CD4-positive, CD25-positive, alpha-beta regulatory T cell (primary cell): ENCODE measurements at regions not wholly inside any gene's neighbourhood (a gene's known extent, or its start where the extent isn't known, plus 50 kb on each side); places are given as distances from the start of the nearest gene placed in this dataset.
"Not testable (repeated sequence)": the region's sequence is repeated elsewhere in the genome, so short reads cannot be mapped to it uniquely, and the experiment has no call there.

Source experiments
- ATAC-seq, 2 donors: fragments of 150-1000 bp; cut with Tn5 transposase; one replicate each; pipeline ENCODE4 v1.10.0; 2021; ENCODE audit warnings: low read depth in 2 of 2, moderate number of reproducible peaks in 2 of 2, moderate library complexity in 1 of 2
- DNase-seq, 3 donors: peaks; one replicate each; pipeline versions ENCODE4 v3.0.0 to v3.0.0-alpha.2; 2012 to 2022; ENCODE audit warnings: mixed read lengths in 1 of 3
- H3K27ac ChIP-seq: one replicate; pipeline ENCODE4 v1.7.0; 2013; ENCODE audit warnings: mild to moderate bottlenecking, low read length; ENCODE audit not compliant: insufficient read depth, poor library complexity, severe bottlenecking
- H3K27me3 ChIP-seq: one replicate; pipeline ENCODE4 v1.7.0; 2013; ENCODE audit warnings: low read length; ENCODE audit not compliant: control insufficient read depth, insufficient read depth
- H3K36me3 ChIP-seq: one replicate; pipeline ENCODE4 v1.7.0; 2013; ENCODE audit warnings: mild to moderate bottlenecking, low read length, moderate library complexity; ENCODE audit not compliant: control insufficient read depth, insufficient read depth
- H3K4me1 ChIP-seq: 2 replicates; pipeline ENCODE4 v1.7.0; 2013; ENCODE audit warnings: mild to moderate bottlenecking, low read length; ENCODE audit not compliant: insufficient read depth, control insufficient read depth, poor library complexity, severe bottlenecking
- H3K4me3 ChIP-seq: one replicate; pipeline ENCODE4 v1.7.0; 2013; ENCODE audit warnings: low read depth, mild to moderate bottlenecking, low read length, moderate library complexity
- H3K9me3 ChIP-seq, 2 experiments: 1 replicate in 1 of 2; 2 replicates in 1 of 2; pipeline ENCODE4 v1.7.0; 2013; ENCODE audit warnings: low read length in 2 of 2, mild to moderate bottlenecking in 1 of 2, moderate library complexity in 1 of 2; ENCODE audit not compliant: control insufficient read depth in 2 of 2
- H3K27ac Mint-ChIP-seq, 3 donors: one replicate each; pipeline ENCODE4 v1.8.0; 2020 to 2022; ENCODE audit warnings: mild to moderate bottlenecking in 3 of 3, mixed read lengths in 3 of 3, moderate library complexity in 2 of 3
- H3K27me3 Mint-ChIP-seq: one replicate; pipeline ENCODE4 v1.8.0; 2022; ENCODE audit warnings: mild to moderate bottlenecking, mixed read lengths
- H3K36me3 Mint-ChIP-seq: one replicate; pipeline ENCODE4 v1.8.0; 2020; ENCODE audit warnings: mixed read lengths
- H3K4me1 Mint-ChIP-seq, 4 donors: one replicate each; pipeline ENCODE4 v1.8.0; 2020 to 2022; ENCODE audit warnings: mixed read lengths in 4 of 4, mild to moderate bottlenecking in 1 of 4
- H3K4me3 Mint-ChIP-seq, 4 donors: one replicate each; pipeline ENCODE4 v1.8.0; 2020 to 2022; ENCODE audit warnings: mild to moderate bottlenecking in 4 of 4, mixed read lengths in 4 of 4, moderate library complexity in 3 of 4
- H3K9me3 Mint-ChIP-seq, 7 donors: one replicate each; pipeline ENCODE4 v1.8.0; 2020 to 2022; ENCODE audit warnings: mixed read lengths in 7 of 7, mild to moderate bottlenecking in 3 of 7, moderate library complexity in 2 of 7

DNA sequence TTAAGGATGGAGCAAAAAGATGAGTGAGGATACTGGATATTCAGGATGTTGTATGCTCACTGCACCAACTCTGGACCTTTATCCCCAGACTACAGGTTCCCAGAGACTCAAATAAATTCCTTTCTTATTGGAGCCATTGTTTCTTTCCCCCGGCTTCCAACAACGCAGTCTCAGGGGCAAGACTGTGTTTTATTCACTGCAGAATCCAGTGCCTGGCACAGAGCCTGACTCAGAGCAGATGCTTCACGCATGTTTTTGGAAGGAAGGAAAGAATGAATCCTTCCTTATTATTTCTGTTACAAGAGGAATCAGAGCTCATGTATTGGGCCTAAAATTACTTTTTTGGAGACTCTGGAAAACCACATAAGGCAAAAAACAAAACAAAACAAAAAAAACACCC, 96.0 kb upstream of the VGLL4 start:
- H3K27me3 Mint-ChIP-seq: peaks cover 8% of the 10 kb centered on the region

DNA sequence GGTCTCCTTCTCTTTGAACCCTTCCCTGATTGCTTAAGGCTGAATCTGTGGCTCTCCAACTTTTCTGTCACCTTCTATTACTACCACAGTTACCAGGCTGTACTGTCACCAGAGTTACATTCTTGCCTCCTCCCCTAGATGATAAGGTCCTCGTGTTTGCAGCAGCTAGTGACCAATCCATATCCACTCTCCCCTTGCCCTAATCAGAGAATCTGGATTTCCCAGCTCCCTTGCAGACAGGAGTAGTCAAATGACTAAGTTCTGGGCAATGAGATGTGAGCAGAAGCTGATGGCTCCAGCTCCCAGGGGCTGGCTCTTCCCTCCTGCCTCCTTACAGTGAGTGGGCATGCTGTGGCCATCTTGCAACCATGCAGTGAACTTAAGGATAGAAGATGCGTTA, 95.4 kb upstream of the VGLL4 start:
- Histone ChIP-seq H3K27ac (no peak overlapping the region), H3K9me3 (no peaks in the 10 kb centered on the region), H3K4me1 (no peaks in the 10 kb centered on the region), H3K27me3 (no peaks in the 10 kb centered on the region), H3K36me3 (no peaks in the 10 kb centered on the region), H3K4me3 (no peak overlapping the region)
- ATAC-seq (no peak), DNase-seq (no peak)
- Mint-ChIP-seq H3K27me3 (peaks cover 9% of the 10 kb centered on the region), H3K9me3 (no peaks in the 10 kb centered on the region), H3K27ac (no peak overlapping the region), H3K4me1 (peaks cover 0 to 6% (median 2%) of the 10 kb centered on the region in 4 donors), H3K36me3 (no peaks in the 10 kb centered on the region), H3K4me3 (no peak overlapping the region)

More for the DNA sequence above, 96.0 kb upstream of the VGLL4 start:
- ATAC-seq: no peak
- no peaks in the 10 kb centered on the region for H3K9me3 ChIP-seq
- Mint-ChIP-seq H3K27ac (no peak overlapping the region), H3K4me3 (no peak overlapping the region), H3K4me1 (peaks cover 0 to 6% (median 2%) of the 10 kb centered on the region in 4 donors), H3K36me3 (no peaks in the 10 kb centered on the region), H3K9me3 (no peaks in the 10 kb centered on the region)
- no peaks in the 10 kb centered on the region for H3K36me3 ChIP-seq
- no peaks in the 10 kb centered on the region for H3K27me3 ChIP-seq
- no peak overlapping the region for H3K4me3 ChIP-seq
- H3K27ac ChIP-seq: no peak overlapping the region
- no peaks in the 10 kb centered on the region for H3K4me1 ChIP-seq
- no peak for DNase-seq

DNA sequence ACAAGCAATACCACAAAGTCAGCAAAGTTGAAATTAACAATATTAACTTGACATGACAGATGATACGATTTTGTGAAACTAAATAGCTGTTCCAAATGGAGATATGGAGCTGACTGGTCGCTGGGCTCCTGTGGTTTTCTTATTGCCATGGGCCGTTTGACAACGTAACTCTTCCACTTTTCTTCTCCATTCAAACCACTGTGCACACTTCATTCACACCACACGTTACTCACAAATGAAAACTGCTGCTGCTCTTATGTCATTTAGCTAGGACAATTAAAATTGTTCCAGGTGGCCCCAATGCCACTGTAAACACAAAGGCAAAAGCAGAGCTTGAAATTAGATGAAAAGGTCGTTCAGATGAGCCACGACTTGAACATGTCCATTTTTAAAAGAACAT, 94.0 kb upstream of the VGLL4 start:
- Mint-ChIP-seq H3K27me3 (peaks cover 13% of the 10 kb centered on the region), H3K4me3 (no peak overlapping the region), H3K4me1 (peaks cover 0 to 6% (median 2%) of the 10 kb centered on the region in 4 donors), H3K27ac (no peak overlapping the region), H3K9me3 (no peaks in the 10 kb centered on the region), H3K36me3 (no peaks in the 10 kb centered on the region)
- H3K27ac ChIP-seq: no peak overlapping the region
- H3K4me3 ChIP-seq: no peak overlapping the region
- H3K27me3 ChIP-seq: no peaks in the 10 kb centered on the region
- H3K36me3 ChIP-seq: no peaks in the 10 kb centered on the region
- ATAC-seq (no peak), DNase-seq (no peak)
- H3K9me3 ChIP-seq: no peaks in the 10 kb centered on the region
- no peaks in the 10 kb centered on the region for H3K4me1 ChIP-seq

DNA sequence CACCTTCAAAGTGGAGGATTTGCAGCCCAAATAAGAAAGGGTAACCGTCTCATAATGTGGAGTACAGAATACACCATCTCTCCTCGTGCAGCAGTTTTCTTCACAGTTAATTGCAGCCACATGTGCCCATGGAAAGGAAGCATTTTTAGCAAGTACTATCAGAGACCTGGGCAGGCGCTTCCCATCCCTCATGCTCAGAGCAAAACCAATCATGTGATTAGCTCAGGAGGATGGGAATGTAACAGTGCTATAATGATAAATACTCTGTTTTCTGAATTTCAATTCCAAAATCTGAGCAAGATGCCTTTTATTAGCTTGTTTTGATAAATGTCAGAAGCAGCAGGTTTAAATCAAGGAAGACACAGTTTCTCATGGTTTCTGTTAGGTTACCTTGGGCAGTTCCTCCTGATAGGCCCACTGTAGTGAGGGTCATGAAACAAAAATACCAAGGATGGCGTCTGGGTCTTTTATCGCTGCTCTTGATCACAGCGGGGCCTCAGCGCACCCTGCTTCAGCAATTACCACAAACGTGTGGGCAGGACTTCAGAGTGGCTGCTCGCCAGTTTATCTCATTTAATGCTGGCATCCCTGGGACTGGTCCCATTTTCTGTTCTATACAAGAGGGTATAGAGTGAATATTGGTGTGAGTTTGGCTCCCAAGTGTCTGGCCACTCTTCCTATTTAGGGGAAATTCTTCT, 92.6 kb upstream of the VGLL4 start:
- Mint-ChIP-seq H3K4me3 (no peak overlapping the region), H3K36me3 (no peaks in the 10 kb centered on the region), H3K9me3 (peaks cover 0 to 1% (median 0%) of the 10 kb centered on the region in 7 donors), H3K27ac (peak overlapping the region in 1 of 3 donors; percentile 6), H3K27me3 (peaks cover 13% of the 10 kb centered on the region), H3K4me1 (peaks cover 0 to 6% (median 2%) of the 10 kb centered on the region in 4 donors)
- no peaks in the 10 kb centered on the region for H3K36me3 ChIP-seq
- ATAC-seq (no peak), DNase-seq (no peak)
- H3K9me3 ChIP-seq: no peaks in the 10 kb centered on the region
- no peaks in the 10 kb centered on the region for H3K4me1 ChIP-seq
- no peak overlapping the region for H3K27ac ChIP-seq
- no peak overlapping the region for H3K4me3 ChIP-seq
- H3K27me3 ChIP-seq: no peaks in the 10 kb centered on the region

DNA sequence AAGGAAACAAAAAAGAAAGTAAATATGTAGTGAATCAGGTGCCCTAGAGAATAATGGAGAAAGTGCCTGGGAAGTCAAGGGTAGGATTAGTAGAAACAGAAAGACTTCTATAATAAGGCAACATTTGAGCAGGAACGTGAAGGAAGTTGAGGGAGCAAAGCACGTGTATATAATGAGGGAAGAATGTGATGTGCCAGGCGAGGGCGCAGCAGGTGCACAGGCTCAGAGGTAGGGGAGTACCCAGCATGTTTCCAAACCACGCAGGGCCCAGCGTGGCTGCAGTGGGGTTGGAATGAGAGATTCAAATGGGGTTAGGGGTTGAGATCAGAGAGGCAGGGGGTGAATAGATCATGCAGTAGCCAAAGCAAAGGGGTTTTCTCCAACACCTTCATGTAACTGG, 91.9 kb upstream of the VGLL4 start:
- Histone ChIP-seq H3K4me1 (no peaks in the 10 kb centered on the region), H3K36me3 (no peaks in the 10 kb centered on the region), H3K4me3 (no peak overlapping the region), H3K9me3 (no peaks in the 10 kb centered on the region), H3K27me3 (no peaks in the 10 kb centered on the region), H3K27ac (no peak overlapping the region)
- DNase-seq (no peak), ATAC-seq (no peak)
- Mint-ChIP-seq H3K27me3 (peaks cover 17% of the 10 kb centered on the region), H3K36me3 (no peaks in the 10 kb centered on the region), H3K27ac (peak overlapping the region in 1 of 3 donors; percentile 6), H3K4me3 (no peak overlapping the region), H3K9me3 (peaks cover 0 to 1% (median 0%) of the 10 kb centered on the region in 7 donors), H3K4me1 (peaks cover 0 to 6% (median 2%) of the 10 kb centered on the region in 4 donors)

DNA sequence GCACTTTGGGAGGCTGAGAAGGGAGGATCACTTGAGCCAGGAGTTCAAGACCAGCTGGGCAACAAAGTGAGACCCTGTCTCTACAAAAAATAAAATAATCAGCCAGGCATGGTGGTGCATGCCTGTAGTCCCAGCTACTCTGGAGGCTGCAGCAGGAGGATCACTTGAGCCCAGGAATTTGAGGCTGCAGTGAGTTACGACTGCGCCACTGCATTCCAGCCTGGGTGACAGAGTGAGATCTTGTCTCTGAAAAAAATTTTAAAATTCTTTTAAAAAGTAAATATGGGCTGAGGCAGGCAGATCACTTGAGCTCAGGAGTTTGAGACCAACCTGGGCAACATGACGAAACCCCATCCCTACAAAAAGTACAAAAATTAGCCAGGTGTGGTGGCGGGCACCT, 91.4 kb upstream of the VGLL4 start:
- not testable (repeated sequence) for H3K36me3 ChIP-seq, H3K9me3 Mint-ChIP-seq, H3K9me3 ChIP-seq, ATAC-seq, H3K4me1 Mint-ChIP-seq, H3K27me3 ChIP-seq, DNase-seq, H3K4me1 ChIP-seq, H3K4me3 ChIP-seq, H3K36me3 Mint-ChIP-seq, H3K4me3 Mint-ChIP-seq, H3K27ac ChIP-seq
- Mint-ChIP-seq H3K27me3 (peaks cover 17% of the 10 kb centered on the region), H3K27ac (peak overlapping the region in 1 of 3 donors; percentile 6)

DNA sequence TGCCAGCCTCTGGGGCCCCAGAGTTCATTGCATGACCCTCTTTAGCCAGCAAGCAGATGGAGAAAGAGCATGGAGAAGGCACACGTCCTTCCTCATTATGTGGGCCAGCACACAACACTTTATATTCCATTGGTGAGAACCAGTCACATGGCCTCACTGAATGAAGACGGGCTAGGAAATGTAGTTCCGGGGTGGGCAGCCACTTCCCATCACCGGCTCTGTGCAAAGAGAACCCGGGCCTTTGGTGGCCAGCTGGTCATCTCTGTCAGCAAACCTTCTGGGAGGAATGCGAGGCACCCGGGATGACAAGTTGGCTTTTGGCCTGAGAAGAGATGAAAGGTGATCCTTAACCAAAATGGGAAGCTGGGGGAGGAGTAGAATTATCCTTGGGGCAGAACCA, 90.2 kb upstream of the VGLL4 start:
- no peaks in the 10 kb centered on the region for H3K4me1 ChIP-seq
- H3K27ac ChIP-seq: no peak overlapping the region
- no peak for ATAC-seq
- H3K27me3 ChIP-seq: no peaks in the 10 kb centered on the region
- H3K27ac Mint-ChIP-seq: no peak overlapping the region
- no peak overlapping the region for H3K4me3 ChIP-seq
- H3K4me3 Mint-ChIP-seq: no peak overlapping the region
- no peaks in the 10 kb centered on the region for H3K36me3 ChIP-seq
- H3K27me3 Mint-ChIP-seq: peaks cover 21% of the 10 kb centered on the region
- H3K9me3 ChIP-seq: no peaks in the 10 kb centered on the region
- peaks cover 0 to 6% (median 2%) of the 10 kb centered on the region in 4 donors for H3K4me1 Mint-ChIP-seq
- peaks cover 0 to 1% (median 0%) of the 10 kb centered on the region in 7 donors for H3K9me3 Mint-ChIP-seq
- H3K36me3 Mint-ChIP-seq: no peaks in the 10 kb centered on the region
- no peak for DNase-seq

DNA sequence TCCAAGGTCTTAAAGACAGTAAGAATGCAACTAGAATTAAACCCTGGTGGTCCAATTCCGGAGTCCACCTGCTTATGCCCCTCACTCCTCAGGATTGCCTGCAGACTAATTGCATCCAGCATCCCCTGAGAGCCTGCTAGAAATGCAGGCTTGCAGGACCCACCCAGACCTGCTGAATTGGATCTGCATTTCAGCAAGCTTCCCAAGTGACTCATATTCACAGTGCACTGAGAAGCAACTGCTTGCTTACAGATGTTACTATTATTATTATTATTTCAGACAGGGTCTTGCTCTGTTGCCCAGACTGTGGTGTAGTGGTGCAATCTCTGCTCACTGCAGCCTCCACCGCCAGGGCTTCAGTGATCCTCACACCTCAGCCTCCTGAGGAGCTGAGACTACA, 83.5 kb upstream of the VGLL4 start:
- H3K27ac Mint-ChIP-seq: no peak overlapping the region
- DNase-seq (no peak), ATAC-seq (no peak)
- no peaks in the 10 kb centered on the region for H3K4me1 ChIP-seq
- H3K4me3 ChIP-seq: no peak overlapping the region
- peaks cover 0 to 7% (median 4%) of the 10 kb centered on the region in 4 donors for H3K4me1 Mint-ChIP-seq
- peak overlapping the region in 1 of 4 donors; percentile 4 for H3K4me3 Mint-ChIP-seq
- H3K9me3 Mint-ChIP-seq: peaks cover 0 to 3% (median 0%) of the 10 kb centered on the region in 7 donors
- no peaks in the 10 kb centered on the region for H3K36me3 ChIP-seq
- no peaks in the 10 kb centered on the region for H3K36me3 Mint-ChIP-seq
- H3K27me3 Mint-ChIP-seq: peaks cover 21% of the 10 kb centered on the region
- no peak overlapping the region for H3K27ac ChIP-seq
- H3K9me3 ChIP-seq: no peaks in the 10 kb centered on the region
- H3K27me3 ChIP-seq: no peaks in the 10 kb centered on the region
